RWPE2 (cell line): ENCODE measurements at regions not wholly inside any gene's neighbourhood (a gene's known extent, or its start where the extent isn't known, plus 50 kb on each side); places are given as distances from the start of the nearest gene placed in this dataset.

Source experiments
- ATAC-seq: fragments of 200-7000 bp; cut with Tn5 transposase; 3 replicates; pipeline ENCODE4 v1.9.1; 2021; ENCODE audit warnings: low read depth
- DNase-seq: peaks from one replicate; pipeline ENCODE4 v3.0.0-alpha.2; 2020; ENCODE audit warnings: low spot score
- H3K27ac ChIP-seq: fragments of 450-650 bp; 2 replicates; pipeline ENCODE4 v1.5.1; 2017; ENCODE audit warnings: mild to moderate bottlenecking; ENCODE audit not compliant: poor library complexity, severe bottlenecking
- H3K27me3 ChIP-seq: fragments of 250-450 bp; sonication (Bioruptor Pico); 2 replicates; pipeline ENCODE4 v1.5.1; 2021; ENCODE audit warnings: mild to moderate bottlenecking, moderate library complexity; ENCODE audit not compliant: insufficient read depth, poor library complexity, severe bottlenecking
- H3K36me3 ChIP-seq: fragments of 250-450 bp; sonication (Bioruptor Pico); 2 replicates; pipeline ENCODE4 v1.5.1; 2020; ENCODE audit warnings: low read depth, mild to moderate bottlenecking, moderate library complexity
- H3K4me1 ChIP-seq: fragments of 250-450 bp; sonication (Bioruptor Pico); 2 replicates; pipeline ENCODE4 v1.5.1; 2021; ENCODE audit warnings: mild to moderate bottlenecking, moderate library complexity; ENCODE audit not compliant: insufficient read depth, poor library complexity, severe bottlenecking
- H3K4me3 ChIP-seq: fragments of 250-450 bp; sonication (Bioruptor Pico); 2 replicates; pipeline ENCODE4 v1.5.1; 2021; ENCODE audit warnings: mild to moderate bottlenecking, moderate library complexity; ENCODE audit not compliant: severe bottlenecking
- H3K9me3 ChIP-seq: fragments of 250-450 bp; sonication (Bioruptor Pico); 2 replicates; pipeline ENCODE4 v1.5.1; 2021; ENCODE audit warnings: mild to moderate bottlenecking, moderate library complexity; ENCODE audit not compliant: severe bottlenecking
- CTCF ChIP-seq: fragments of 450-650 bp; IDR thresholded peaks from one replicate; pipeline ENCODE4 v1.5.1; 2017; ENCODE audit warnings: mild to moderate bottlenecking, moderate library complexity; ENCODE audit not compliant: poor library complexity, severe bottlenecking

DNA sequence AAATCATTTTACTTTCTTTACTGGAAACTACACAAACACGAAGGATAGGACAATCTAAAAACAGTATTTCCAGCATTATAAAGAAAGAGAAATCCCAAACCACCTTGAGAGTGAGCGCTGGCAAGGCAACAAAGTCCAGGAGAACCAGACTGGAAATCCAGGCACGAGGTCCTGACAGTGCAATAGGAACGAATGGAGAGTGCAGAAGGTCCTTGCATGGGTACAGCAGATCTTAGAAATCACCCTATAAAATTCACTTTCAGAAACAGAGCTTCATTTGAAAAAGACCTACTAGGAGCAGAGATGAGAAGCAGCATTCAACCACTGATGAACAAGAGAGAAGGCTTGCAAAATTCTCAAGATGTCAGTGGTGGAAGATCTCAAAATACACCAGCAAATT, 133.7 kb upstream of the ST8SIA4 start:
- Histone ChIP-seq H3K9me3 (no peaks in the 10 kb centered on the region), H3K27ac (no peak overlapping the region), H3K4me3 (no peak overlapping the region), H3K4me1 (no peaks in the 10 kb centered on the region), H3K36me3 (no peaks in the 10 kb centered on the region), H3K27me3 (no peaks in the 10 kb centered on the region)
- ATAC-seq (no peak), DNase-seq (no peak)
- no peak for TF ChIP-seq CTCF

DNA sequence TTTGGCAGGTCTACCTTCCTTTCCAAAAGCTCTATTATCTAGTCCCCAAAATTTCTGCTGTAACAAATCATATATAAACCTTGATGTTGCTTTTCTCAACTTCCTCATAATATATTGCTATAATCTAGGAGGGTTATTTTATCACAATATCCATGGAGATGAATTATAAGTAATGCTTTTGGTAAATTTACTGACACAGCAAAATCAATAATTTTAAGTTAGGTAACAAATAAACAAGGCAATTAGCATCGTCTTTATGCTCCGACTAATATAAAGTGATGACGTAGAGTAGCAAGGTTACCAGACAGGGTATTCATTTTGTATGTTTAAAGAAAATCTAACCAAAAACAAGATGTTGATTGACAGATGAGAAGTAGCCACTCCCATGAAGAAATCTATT, 132.3 kb upstream of the ST8SIA4 start:
- H3K36me3 ChIP-seq = no peaks in the 10 kb centered on the region
- H3K27me3 ChIP-seq = no peaks in the 10 kb centered on the region
- no peak for ATAC-seq
- H3K9me3 ChIP-seq = no peaks in the 10 kb centered on the region
- H3K27ac ChIP-seq = no peak overlapping the region
- H3K4me1 ChIP-seq = no peaks in the 10 kb centered on the region
- no peak for TF ChIP-seq CTCF
- no peak for DNase-seq
- no peak overlapping the region for H3K4me3 ChIP-seq

DNA sequence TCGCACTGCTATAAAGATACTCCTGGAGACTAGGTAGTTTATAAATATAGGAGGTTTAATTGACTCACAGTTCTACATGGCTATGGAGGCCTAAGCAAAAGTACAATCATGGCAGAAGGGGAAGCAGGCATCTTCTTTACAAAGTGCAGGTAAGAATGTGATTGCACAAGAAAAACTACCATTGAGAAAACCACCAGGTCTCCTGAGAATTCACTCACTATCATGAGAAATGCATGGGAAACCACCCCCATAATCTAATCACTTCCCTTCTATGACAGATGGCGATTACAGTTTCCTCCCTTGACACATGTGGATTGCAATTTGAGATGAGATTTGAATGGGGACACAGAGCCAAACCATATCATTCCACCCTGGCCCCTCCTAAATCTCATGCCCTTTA, 121.2 kb upstream of the ST8SIA4 start:
- no peak for ATAC-seq
- Histone ChIP-seq H3K36me3 (no peaks in the 10 kb centered on the region), H3K9me3 (no peaks in the 10 kb centered on the region), H3K4me3 (no peak overlapping the region), H3K27me3 (no peaks in the 10 kb centered on the region), H3K27ac (no peak overlapping the region), H3K4me1 (no peaks in the 10 kb centered on the region)
- DNase-seq = no peak
- no peak for TF ChIP-seq CTCF

- Histone ChIP-seq H3K27ac (no peak overlapping the region), H3K27me3 (peaks cover 3% of the 10 kb centered on the region), H3K4me1 (no peaks in the 10 kb centered on the region), H3K36me3 (no peaks in the 10 kb centered on the region), H3K4me3 (no peak overlapping the region), H3K9me3 (peaks cover 2% of the 10 kb centered on the region)
- TF ChIP-seq CTCF = no peak
- DNase-seq = no peak
- ATAC-seq = no peak
Measured at GRCh38 chr5:101018299-101018698, 115.2 kb upstream of the ST8SIA4 start.

DNA sequence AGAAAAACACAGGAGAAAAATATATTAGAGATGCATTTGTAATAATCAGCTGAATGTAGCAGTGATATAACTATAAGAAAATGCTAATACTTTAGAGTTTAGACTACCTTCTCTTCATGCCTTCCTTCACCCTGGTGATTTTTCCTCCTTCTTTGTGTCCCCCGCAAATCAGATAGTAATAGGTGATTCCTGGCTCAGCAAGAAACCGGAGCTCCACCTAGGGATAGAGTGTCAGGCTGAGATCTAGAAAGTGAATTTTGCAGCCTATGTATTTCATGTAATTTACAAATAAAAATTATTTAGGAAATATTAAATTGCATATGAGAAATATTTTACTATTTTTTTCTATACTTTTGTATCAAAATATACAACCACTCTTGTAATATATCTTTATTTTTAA, 109.8 kb upstream of the ST8SIA4 start:
- peaks cover 2% of the 10 kb centered on the region for H3K9me3 ChIP-seq
- no peaks in the 10 kb centered on the region for H3K36me3 ChIP-seq
- H3K4me3 ChIP-seq = no peak overlapping the region
- peak; percentile 44 for TF ChIP-seq CTCF
- H3K4me1 ChIP-seq = no peaks in the 10 kb centered on the region
- DNase-seq = no peak
- ATAC-seq = no peak; the same call in 2 of the 3 replicates
- H3K27me3 ChIP-seq = no peaks in the 10 kb centered on the region
- H3K27ac ChIP-seq = no peak overlapping the region
